GM12878 (cell line): ENCODE measurements at regions not wholly inside any gene's neighbourhood (a gene's known extent, or its start where the extent isn't known, plus 50 kb on each side); places are given as distances from the start of the nearest gene placed in this dataset.

ENCODE experiments used
- CBX5 ChIP-seq: sonication (generic); IDR thresholded peaks from 2 replicates; pipeline ENCODE4 v1.6.1; 2016; ENCODE audit warnings: low read depth, moderate library complexity, mild to moderate bottlenecking, inconsistent platforms
- CTCF ChIP-seq, 3 experiments: IDR thresholded peaks in 2 of 3; conservative IDR thresholded peaks in 1 of 3; 2 replicates each; pipeline ENCODE4 v1.5.1; 2011; ENCODE audit warnings: low read depth in 3 of 3, low read length in 3 of 3, mild to moderate bottlenecking in 3 of 3, control low read depth in 2 of 3, moderate library complexity in 2 of 3, inconsistent platforms in 1 of 3, mixed read lengths in 1 of 3; ENCODE audit not compliant: control insufficient read depth in 2 of 3, insufficient read depth in 1 of 3; ENCODE audit errors: extremely low read depth in 1 of 3
- HSF1 ChIP-seq: fragments of 150-350 bp; IDR thresholded peaks from 2 replicates; pipeline ENCODE4 v1.6.1; 2014; ENCODE audit warnings: mild to moderate bottlenecking, low read depth, low read length
- IRF3 ChIP-seq: fragments of 450-650 bp; IDR thresholded peaks from 2 replicates; pipeline ENCODE4 v1.6.1; 2014; ENCODE audit warnings: mild to moderate bottlenecking
- LARP7 ChIP-seq: fragments of 450-650 bp; IDR thresholded peaks from 2 replicates; pipeline ENCODE4 v1.6.1; 2017; ENCODE audit warnings: mild to moderate bottlenecking
- SKIL ChIP-seq: fragments of 450-650 bp; IDR thresholded peaks from 2 replicates; pipeline ENCODE4 v1.6.1; 2017; ENCODE audit warnings: mild to moderate bottlenecking, low read depth, inconsistent platforms; ENCODE audit not compliant: poor library complexity, severe bottlenecking
- SREBF1 ChIP-seq: IDR thresholded peaks from 2 replicates; pipeline ENCODE4 v1.6.1; 2012; ENCODE audit warnings: mild to moderate bottlenecking, low read length
- TCF7 ChIP-seq: IDR thresholded peaks from 2 replicates; pipeline ENCODE4 v1.6.1; 2014; ENCODE audit warnings: antibody characterized with exemption, borderline replicate concordance

- TF ChIP-seq IRF3 (no peak), TCF7 (no peak), HSF1 (no peak), SKIL (no peak), SREBF1 (no peak), CBX5 (no peak), LARP7 (no peak), CTCF (IDR thresholded peaks at IDR 0.05 in 2 of 3, conservative IDR thresholded peaks at IDR 0.05 in 1 of 3; ENCODE audit: control insufficient read depth in 2 of 3, extremely low read depth in 1 of 3, insufficient read depth in 1 of 3, low read depth in 3 of 3, low read length in 3 of 3) (no peak)
Observed at GRCh38 chr5:58012102-58012501, 447.8 kb downstream of the PLK2 start (continued).
